GM10248 (cell line): ENCODE measurements at regions not wholly inside any gene's neighbourhood (a gene's known extent, or its start where the extent isn't known, plus 50 kb on each side); places are given as distances from the start of the nearest gene placed in this dataset.

Experiments
- CTCF ChIA-PET: fragments of 300-600 bp; sonication (Branson Sonifier 250); formaldehyde crosslinking; extraction: SDS; loops from one replicate; lab custom pipeline; 2021; ENCODE audit warnings: antibody characterized with exemption; lab: Yijun Ruan, JAX
- POLR2A ChIA-PET: fragments of 350-650 bp; sonication (Branson Sonifier 250); formaldehyde crosslinking; extraction: SDS; loops from one replicate; lab custom pipeline; 2020; ENCODE audit warnings: antibody characterized with exemption; lab: Yijun Ruan, JAX
- DNase-seq: peaks from one replicate; pipeline ENCODE4 v3.0.0; 2012; ENCODE audit errors: extremely low spot score
- TF ChIP-seq, protein P1 (sequence below): IDR thresholded peaks from 2 replicates; pipeline ENCODE4 v1.5.1; 2012; ENCODE audit warnings: mild to moderate bottlenecking, low read depth; ENCODE audit errors: extremely low read depth, missing control alignments, control extremely low read depth

DNA sequence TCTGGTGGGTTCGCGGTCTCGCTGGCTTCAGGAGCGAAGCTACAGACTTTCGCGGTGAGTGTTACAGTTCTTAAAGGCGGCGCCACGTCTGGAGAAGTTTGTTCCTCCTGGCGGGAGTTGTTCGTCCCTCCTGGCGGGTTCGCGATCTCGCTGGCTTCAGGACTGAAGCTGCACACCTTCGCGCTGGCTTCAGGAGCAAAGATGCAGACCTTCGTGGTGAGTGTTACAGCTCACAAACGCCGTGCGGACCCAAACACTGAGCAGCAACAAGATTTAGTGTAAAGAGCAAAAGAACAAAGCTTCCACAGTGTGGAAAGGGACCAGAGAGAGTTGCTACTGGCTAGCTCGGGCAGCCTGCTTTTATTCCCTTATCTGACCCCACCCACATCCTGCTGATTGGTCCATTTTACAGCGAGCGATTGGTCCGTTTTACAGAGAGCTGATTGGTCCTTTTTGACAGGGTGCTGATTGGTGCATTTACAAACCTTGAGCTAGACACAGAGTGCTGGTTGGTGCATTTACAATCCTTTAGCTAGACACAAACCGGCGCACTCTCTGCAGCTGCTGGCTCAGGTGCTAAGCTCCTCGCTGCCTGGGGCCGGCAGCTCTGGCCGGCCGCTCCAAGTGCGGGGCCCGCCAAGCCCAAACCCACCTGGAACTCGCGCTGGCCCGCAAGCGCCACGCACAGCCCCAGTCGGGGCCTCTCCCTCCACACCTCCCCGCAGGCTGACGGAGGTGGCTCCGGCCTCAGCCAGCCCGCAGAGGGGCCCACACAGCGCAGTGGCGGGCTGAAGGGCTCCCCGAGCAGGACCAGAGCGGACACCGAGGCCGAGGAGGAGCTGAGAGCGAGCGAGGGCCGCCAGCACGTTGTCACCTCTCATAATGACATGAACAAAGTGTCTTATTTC, 172.8 kb upstream of the KCTD3 start:
- ChIA-PET POLR2A (no interaction called here), CTCF (interaction anchor here (1.0 kb wide), 1 partner anchor 8 kb away, joined by 3 read pairs; no protein-coding TSS in a partner anchor)
- DNase-seq: no peak
- TF ChIP-seq, protein P1, sequence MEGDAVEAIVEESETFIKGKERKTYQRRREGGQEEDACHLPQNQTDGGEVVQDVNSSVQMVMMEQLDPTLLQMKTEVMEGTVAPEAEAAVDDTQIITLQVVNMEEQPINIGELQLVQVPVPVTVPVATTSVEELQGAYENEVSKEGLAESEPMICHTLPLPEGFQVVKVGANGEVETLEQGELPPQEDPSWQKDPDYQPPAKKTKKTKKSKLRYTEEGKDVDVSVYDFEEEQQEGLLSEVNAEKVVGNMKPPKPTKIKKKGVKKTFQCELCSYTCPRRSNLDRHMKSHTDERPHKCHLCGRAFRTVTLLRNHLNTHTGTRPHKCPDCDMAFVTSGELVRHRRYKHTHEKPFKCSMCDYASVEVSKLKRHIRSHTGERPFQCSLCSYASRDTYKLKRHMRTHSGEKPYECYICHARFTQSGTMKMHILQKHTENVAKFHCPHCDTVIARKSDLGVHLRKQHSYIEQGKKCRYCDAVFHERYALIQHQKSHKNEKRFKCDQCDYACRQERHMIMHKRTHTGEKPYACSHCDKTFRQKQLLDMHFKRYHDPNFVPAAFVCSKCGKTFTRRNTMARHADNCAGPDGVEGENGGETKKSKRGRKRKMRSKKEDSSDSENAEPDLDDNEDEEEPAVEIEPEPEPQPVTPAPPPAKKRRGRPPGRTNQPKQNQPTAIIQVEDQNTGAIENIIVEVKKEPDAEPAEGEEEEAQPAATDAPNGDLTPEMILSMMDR: no peak

DNA sequence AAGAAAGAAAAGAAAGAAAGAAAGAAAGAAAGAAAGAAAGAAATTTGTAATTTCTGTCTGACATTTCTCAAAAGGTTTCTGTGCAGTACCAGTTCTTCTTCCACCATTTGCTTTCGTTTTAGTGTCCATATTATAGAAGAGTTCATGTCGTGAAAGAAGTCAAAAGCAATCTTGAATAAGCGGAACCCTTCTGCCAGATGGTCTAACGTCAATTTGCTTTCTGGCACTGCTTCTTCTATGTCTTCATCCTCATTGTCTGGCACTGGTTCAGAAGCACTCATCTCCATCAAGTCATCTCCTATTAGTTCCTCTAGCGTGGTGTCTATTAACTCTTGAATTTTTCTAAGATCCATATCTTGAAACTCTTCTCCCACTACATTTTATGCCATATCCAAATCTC, 170.0 kb upstream of the KCTD3 start:
- TF ChIP-seq, protein P1: no peak
- ChIA-PET POLR2A (no interaction called here), CTCF (no interaction called here)
- no peak for DNase-seq

DNA sequence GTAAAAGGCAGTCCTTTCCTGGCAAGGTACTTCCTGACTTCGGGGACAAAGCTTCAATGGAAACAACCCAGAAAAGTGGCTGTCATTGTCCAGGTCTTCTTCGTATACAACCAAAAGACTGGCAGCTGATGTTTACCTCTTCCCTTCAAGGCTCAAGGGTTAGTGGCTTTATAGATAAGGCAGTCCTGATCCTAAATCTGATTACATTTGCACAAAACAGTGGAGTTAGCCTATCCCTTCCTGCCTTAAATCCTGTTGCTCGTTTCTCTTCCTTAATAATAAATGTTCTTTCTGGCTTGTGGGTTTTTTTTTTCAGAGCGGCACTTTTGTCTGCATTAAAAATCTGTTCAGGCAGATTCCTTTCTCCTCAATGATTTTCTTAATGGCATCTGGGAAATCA, 169.3 kb upstream of the KCTD3 start:
- CTCF ChIA-PET: interaction anchor here (1.1 kb wide), 1 partner anchor 79 kb away, joined by 3 read pairs; no protein-coding TSS in a partner anchor
- POLR2A ChIA-PET: no interaction called here
- TF ChIP-seq, protein P1: no peak
- no peak for DNase-seq

DNA sequence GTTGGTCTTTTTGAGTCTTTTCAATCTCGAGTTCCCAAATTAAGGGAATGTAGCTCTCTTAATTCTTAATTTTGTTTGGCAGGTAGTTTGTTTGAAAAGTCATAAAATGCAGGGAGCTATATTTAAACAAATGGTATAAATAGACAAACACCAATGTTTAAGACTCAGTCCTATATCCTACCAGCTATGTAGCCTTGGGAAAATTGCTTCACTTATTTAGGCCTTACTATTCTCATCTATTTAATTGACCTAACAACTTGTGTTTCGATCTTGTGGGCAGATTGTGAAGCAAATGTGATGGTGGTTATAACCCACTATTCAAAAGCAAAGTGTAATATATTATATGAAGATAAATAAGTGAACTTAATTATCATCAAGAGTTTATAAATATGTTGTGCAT, 167.3 kb upstream of the KCTD3 start:
- CTCF ChIA-PET: interaction anchor here (2.0 to 2.6 kb wide), 2 partner anchors 11 to 39 kb away, joined by 5 to 9 read pairs; no protein-coding TSS in a partner anchor
- TF ChIP-seq, protein P1: no peak

DNA sequence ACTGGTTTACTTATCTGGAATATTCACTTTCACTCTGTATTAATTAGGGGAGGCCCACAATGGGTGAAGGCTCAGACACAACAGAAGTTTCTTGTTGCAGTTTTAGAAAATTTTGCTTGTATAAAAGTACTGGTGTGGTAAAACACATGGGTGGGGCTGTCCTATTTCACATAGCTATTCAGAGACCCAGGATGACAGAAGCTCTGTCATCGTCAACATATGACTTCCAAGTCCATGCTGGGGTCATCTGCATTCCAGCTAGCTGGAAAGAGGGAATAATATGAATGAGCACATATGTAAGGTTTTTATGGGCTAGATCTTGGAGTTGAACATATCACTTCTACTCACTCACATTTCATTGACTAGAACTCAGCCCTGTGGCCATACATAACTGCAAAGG, 166.4 kb upstream of the KCTD3 start:
- POLR2A ChIA-PET: no interaction called here
- CTCF ChIA-PET: interaction anchor here (0.9 to 2.6 kb wide), 3 partner anchors 11 to 39 kb away, joined by 4 to 9 read pairs (median 5); no protein-coding TSS in a partner anchor
- no peak for DNase-seq
- TF ChIP-seq, protein P1: no peak

More for the DNA sequence above, 167.3 kb upstream of the KCTD3 start:
- POLR2A ChIA-PET: no interaction called here
- DNase-seq: no peak

DNA sequence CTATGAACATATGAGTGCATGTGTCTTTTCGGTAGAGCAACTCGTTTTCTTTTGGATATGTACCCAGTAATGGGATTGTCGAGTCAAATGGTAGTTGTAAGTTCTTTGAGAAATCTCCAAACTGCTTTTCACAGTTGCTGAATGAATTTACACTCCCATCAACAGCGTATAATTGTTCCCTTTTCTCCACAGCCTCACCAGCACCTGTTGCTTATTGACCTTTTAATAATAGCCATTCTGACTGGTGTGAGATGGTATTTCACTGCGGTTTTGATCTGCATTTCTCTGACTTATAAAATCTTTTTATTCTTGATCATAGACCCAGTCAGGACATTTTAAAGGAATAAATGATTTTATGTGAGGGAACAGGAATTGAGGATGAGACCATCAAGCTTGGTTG, 165.0 kb upstream of the KCTD3 start:
- ChIA-PET POLR2A (no interaction called here), CTCF (interaction anchor here (1.0 kb wide), 1 partner anchor 8 kb away, joined by 3 read pairs; no protein-coding TSS in a partner anchor)
- no peak for DNase-seq
- TF ChIP-seq, protein P1: no peak
